MM.1S (cell line): ENCODE measurements at regions not wholly inside any gene's neighbourhood (a gene's known extent, or its start where the extent isn't known, plus 50 kb on each side); places are given as distances from the start of the nearest gene placed in this dataset.

Experiments
- DNase-seq: peaks from one replicate; pipeline ENCODE4 v3.0.0-alpha.2; 2015
- H2AFZ ChIP-seq: fragments of 300-600 bp; sonication (generic); 2 replicates; pipeline ENCODE4 v1.6.0; 2016; ENCODE audit warnings: antibody characterized with exemption, low read length
- H3F3A ChIP-seq: fragments of 300-600 bp; sonication (generic); 2 replicates; pipeline ENCODE4 v1.6.1; 2016; ENCODE audit warnings: mild to moderate bottlenecking, antibody characterized with exemption, low read length, moderate library complexity, mixed read lengths; ENCODE audit not compliant: insufficient read depth
- H3K27ac ChIP-seq: fragments of 300-600 bp; sonication (generic); 2 replicates; pipeline ENCODE4 v1.5.1; 2016; ENCODE audit warnings: mild to moderate bottlenecking, low read length
- H3K27me3 ChIP-seq: fragments of 300-600 bp; sonication (generic); replicated peaks from 2 replicates; pipeline ENCODE4 v1.6.0; 2016; ENCODE audit warnings: low read length; ENCODE audit not compliant: insufficient read depth
- H3K36me3 ChIP-seq: fragments of 300-600 bp; sonication (generic); replicated peaks from 2 replicates; pipeline ENCODE4 v1.6.1; 2016; ENCODE audit warnings: mild to moderate bottlenecking, low read length, mixed read lengths; ENCODE audit not compliant: insufficient read depth
- H3K4me1 ChIP-seq: fragments of 300-600 bp; sonication (generic); 2 replicates; pipeline ENCODE4 v1.6.1; 2016; ENCODE audit warnings: low read length, mixed read lengths
- H3K4me2 ChIP-seq: fragments of 300-600 bp; sonication (generic); 2 replicates; pipeline ENCODE4 v1.6.0; 2016; ENCODE audit warnings: low read depth, low read length
- H3K4me3 ChIP-seq: fragments of 300-600 bp; sonication (generic); 2 replicates; pipeline ENCODE4 v1.5.1; 2016; ENCODE audit warnings: low read length, mixed read lengths
- H3K79me2 ChIP-seq: fragments of 300-600 bp; sonication (generic); 2 replicates; pipeline ENCODE4 v1.6.1; 2016; ENCODE audit warnings: mixed run types, low read length, mixed read lengths
- H3K9ac ChIP-seq: fragments of 300-600 bp; sonication (generic); 2 replicates; pipeline ENCODE4 v1.6.1; 2016; ENCODE audit warnings: low read length, mixed read lengths
- H3K9me2 ChIP-seq: fragments of 300-600 bp; sonication (generic); replicated peaks from 2 replicates; pipeline ENCODE4 v1.6.1; 2016; ENCODE audit warnings: mild to moderate bottlenecking, low read length, mixed read lengths; ENCODE audit not compliant: insufficient read depth
- H3K9me3 ChIP-seq: fragments of 300-600 bp; sonication (generic); replicated peaks from 2 replicates; pipeline ENCODE4 v1.6.1; 2016; ENCODE audit warnings: mild to moderate bottlenecking, low read length, mixed read lengths; ENCODE audit not compliant: insufficient read depth
- H4K20me1 ChIP-seq: fragments of 300-600 bp; sonication (generic); 2 replicates; pipeline ENCODE4 v1.6.1; 2016; ENCODE audit warnings: mild to moderate bottlenecking, low read length, moderate library complexity, mixed read lengths; ENCODE audit not compliant: insufficient read depth
- CTCF ChIP-seq: fragments of 300-600 bp; sonication (generic); IDR thresholded peaks from 2 replicates; pipeline ENCODE4 v1.5.1; 2016; ENCODE audit warnings: antibody characterized with exemption, low read length, mixed read lengths
- EZH2 ChIP-seq: fragments of 300-600 bp; sonication (generic); optimal IDR thresholded peaks from 2 replicates; pipeline ENCODE3; 2017; ENCODE audit warnings: low read depth, mild to moderate bottlenecking, antibody characterized with exemption, low read length, mixed read lengths
- EZH2phosphoT487 ChIP-seq: fragments of 300-600 bp; sonication (generic); IDR thresholded peaks from 2 replicates; pipeline ENCODE4 v1.6.1; 2018; ENCODE audit warnings: antibody characterized with exemption, low read length

GRCh38 chr10:104512800-104513199, 128.3 kb upstream of the SORCS3 start:
- no peaks in the 10 kb centered on the region for H3F3A ChIP-seq
- no peaks in the 10 kb centered on the region for H3K9me2 ChIP-seq
- no peaks in the 10 kb centered on the region for H3K36me3 ChIP-seq
- no peaks in the 10 kb centered on the region for H3K9me3 ChIP-seq
- TF ChIP-seq EZH2phosphoT487 (no peak), CTCF (no peak), EZH2 (no peak)
- H3K27me3 ChIP-seq, result no peaks in the 10 kb centered on the region
- H3K27ac ChIP-seq, result no peak overlapping the region
- no peaks in the 10 kb centered on the region for H3K79me2 ChIP-seq
- no peak for DNase-seq
- no peak overlapping the region for H3K4me2 ChIP-seq
- no peak overlapping the region for H3K9ac ChIP-seq
- no peak overlapping the region for H2AFZ ChIP-seq
- H3K4me1 ChIP-seq, result no peaks in the 10 kb centered on the region
- H4K20me1 ChIP-seq, result no peaks in the 10 kb centered on the region
- H3K4me3 ChIP-seq, result no peak overlapping the region

GRCh38 chr10:104515678-104516199, 125.4 kb upstream of the SORCS3 start:
- no peak overlapping the region for H3K4me2 ChIP-seq
- H4K20me1 ChIP-seq, result no peaks in the 10 kb centered on the region
- H3K9me2 ChIP-seq, result no peaks in the 10 kb centered on the region
- H3F3A ChIP-seq, result no peaks in the 10 kb centered on the region
- H3K27ac ChIP-seq, result no peak overlapping the region
- H2AFZ ChIP-seq, result no peak overlapping the region
- H3K36me3 ChIP-seq, result no peaks in the 10 kb centered on the region
- no peaks in the 10 kb centered on the region for H3K27me3 ChIP-seq
- no peaks in the 10 kb centered on the region for H3K79me2 ChIP-seq
- H3K4me3 ChIP-seq, result no peak overlapping the region
- H3K9ac ChIP-seq, result no peak overlapping the region
- no peak for DNase-seq
- TF ChIP-seq CTCF (no peak), EZH2phosphoT487 (no peak), EZH2 (no peak)
- H3K9me3 ChIP-seq, result no peaks in the 10 kb centered on the region
- no peaks in the 10 kb centered on the region for H3K4me1 ChIP-seq

GRCh38 chr10:104516986-104517385, 124.1 kb upstream of the SORCS3 start:
- H3K4me1 ChIP-seq, result no peaks in the 10 kb centered on the region
- H3K9ac ChIP-seq, result no peak overlapping the region
- no peak overlapping the region for H3K27ac ChIP-seq
- H3K9me3 ChIP-seq, result no peaks in the 10 kb centered on the region
- H3K4me3 ChIP-seq, result no peak overlapping the region
- no peak overlapping the region for H2AFZ ChIP-seq
- TF ChIP-seq EZH2 (no peak), EZH2phosphoT487 (no peak), CTCF (no peak)
- H3K27me3 ChIP-seq, result no peaks in the 10 kb centered on the region
- H3F3A ChIP-seq, result no peaks in the 10 kb centered on the region
- no peaks in the 10 kb centered on the region for H3K9me2 ChIP-seq
- no peak for DNase-seq
- H3K36me3 ChIP-seq, result no peaks in the 10 kb centered on the region
- no peak overlapping the region for H3K4me2 ChIP-seq
- H3K79me2 ChIP-seq, result no peaks in the 10 kb centered on the region
- no peaks in the 10 kb centered on the region for H4K20me1 ChIP-seq
